Natural killer cell (primary cell): ENCODE measurements at regions not wholly inside any gene's neighbourhood (a gene's known extent, or its start where the extent isn't known, plus 50 kb on each side); places are given as distances from the start of the nearest gene placed in this dataset.

Source experiments
- ATAC-seq, 3 donors: fragments of 150-1000 bp in 2 of 3; fragments of 200-7000 bp in 1 of 3; cut with Tn5 transposase; 1 replicate in 1 of 3; 2 replicates in 2 of 3; pipeline ENCODE4 v1.10.0; 2021; ENCODE audit warnings: mild to moderate bottlenecking in 2 of 3, moderate library complexity in 2 of 3
- DNase-seq, 2 donors: peaks; one replicate each; pipeline versions ENCODE4 v3.0.0 to v3.0.0-alpha.2; 2013 to 2021; ENCODE audit warnings: mixed read lengths in 1 of 2
- H3K27ac ChIP-seq: one replicate; pipeline ENCODE4 v1.5.1; 2013; ENCODE audit warnings: mild to moderate bottlenecking, low read length
- H3K27me3 ChIP-seq: one replicate; pipeline ENCODE4 v1.6.1; 2013; ENCODE audit warnings: low read length; ENCODE audit not compliant: control insufficient read depth, insufficient read depth
- H3K36me3 ChIP-seq: one replicate; pipeline ENCODE4 v1.6.1; 2013; ENCODE audit warnings: low read length; ENCODE audit not compliant: control insufficient read depth, insufficient read depth
- H3K4me1 ChIP-seq: one replicate; pipeline ENCODE4 v1.6.1; 2013; ENCODE audit warnings: low read length; ENCODE audit not compliant: control insufficient read depth, insufficient read depth
- H3K4me3 ChIP-seq: one replicate; pipeline ENCODE4 v1.5.1; 2013; ENCODE audit warnings: low read length
- H3K9me3 ChIP-seq: one replicate; pipeline ENCODE4 v1.6.1; 2013; ENCODE audit warnings: low read length; ENCODE audit not compliant: control insufficient read depth, insufficient read depth
- H3K27ac Mint-ChIP-seq, 2 donors: one replicate each; pipeline ENCODE4 v1.8.0; 2022; ENCODE audit warnings: mild to moderate bottlenecking in 2 of 2, mixed read lengths in 2 of 2, moderate library complexity in 1 of 2
- H3K27me3 Mint-ChIP-seq, 2 donors: one replicate each; pipeline ENCODE4 v1.8.0; 2022; ENCODE audit warnings: low read depth in 2 of 2, mixed read lengths in 2 of 2
- H3K36me3 Mint-ChIP-seq: one replicate; pipeline ENCODE4 v1.8.0; 2022; ENCODE audit warnings: mixed read lengths
- H3K4me1 Mint-ChIP-seq, 2 donors: one replicate each; pipeline ENCODE4 v1.8.0; 2022; ENCODE audit warnings: mixed read lengths in 2 of 2
- H3K4me3 Mint-ChIP-seq: one replicate; pipeline ENCODE4 v1.8.0; 2022; ENCODE audit warnings: mild to moderate bottlenecking, moderate library complexity, mixed read lengths
- H3K9me3 Mint-ChIP-seq, 2 donors: one replicate each; pipeline ENCODE4 v1.8.0; 2022; ENCODE audit warnings: mixed read lengths in 2 of 2
- WGBS: methylation state at CpG from one replicate; pipeline ENCODE4 v1.1.7; 2013; ENCODE audit warnings: missing lambda C conversion rate; ENCODE audit not compliant: insufficient coverage; 5-methylcytosine and 5-hydroxymethylcytosine counted together
- intact Hi-C: fragments of 100-400 bp; cut with micrococcal nuclease; formaldehyde crosslinking; loops from one replicate; pipeline ENCODE4 v1.14.2; 2022
- TF ChIP-seq, protein P1 (sequence below): fragments of 200-600 bp; IDR thresholded peaks from one replicate; pipeline ENCODE4 v1.8.0; 2022; ENCODE audit warnings: antibody characterized with exemption

DNA sequence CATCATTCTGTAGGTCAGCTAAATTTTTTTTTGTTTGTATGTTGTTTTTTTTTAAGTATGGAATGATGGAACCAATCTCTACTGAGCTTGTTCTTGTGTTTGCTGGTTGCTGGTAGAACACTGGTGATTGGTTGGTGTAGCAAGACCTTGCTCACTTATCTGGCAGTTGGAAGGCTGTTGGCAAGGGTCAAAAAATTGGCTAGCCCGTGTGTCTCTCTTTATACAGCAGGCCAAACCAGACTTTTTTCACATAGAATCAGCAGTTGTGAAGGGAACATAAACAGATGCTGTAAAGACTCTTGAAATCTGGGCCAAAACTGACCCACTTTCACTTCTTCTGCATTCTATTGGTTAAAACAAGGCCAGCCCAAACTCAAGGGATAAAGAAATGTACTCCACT, 2026.5 kb downstream of the LRRC4C start:
- WGBS = 50% methylated on average over 1 of the region's 1 CpG
- no peak for ATAC-seq
- TF ChIP-seq, protein P1, sequence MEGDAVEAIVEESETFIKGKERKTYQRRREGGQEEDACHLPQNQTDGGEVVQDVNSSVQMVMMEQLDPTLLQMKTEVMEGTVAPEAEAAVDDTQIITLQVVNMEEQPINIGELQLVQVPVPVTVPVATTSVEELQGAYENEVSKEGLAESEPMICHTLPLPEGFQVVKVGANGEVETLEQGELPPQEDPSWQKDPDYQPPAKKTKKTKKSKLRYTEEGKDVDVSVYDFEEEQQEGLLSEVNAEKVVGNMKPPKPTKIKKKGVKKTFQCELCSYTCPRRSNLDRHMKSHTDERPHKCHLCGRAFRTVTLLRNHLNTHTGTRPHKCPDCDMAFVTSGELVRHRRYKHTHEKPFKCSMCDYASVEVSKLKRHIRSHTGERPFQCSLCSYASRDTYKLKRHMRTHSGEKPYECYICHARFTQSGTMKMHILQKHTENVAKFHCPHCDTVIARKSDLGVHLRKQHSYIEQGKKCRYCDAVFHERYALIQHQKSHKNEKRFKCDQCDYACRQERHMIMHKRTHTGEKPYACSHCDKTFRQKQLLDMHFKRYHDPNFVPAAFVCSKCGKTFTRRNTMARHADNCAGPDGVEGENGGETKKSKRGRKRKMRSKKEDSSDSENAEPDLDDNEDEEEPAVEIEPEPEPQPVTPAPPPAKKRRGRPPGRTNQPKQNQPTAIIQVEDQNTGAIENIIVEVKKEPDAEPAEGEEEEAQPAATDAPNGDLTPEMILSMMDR = no peak
- H3K9me3 Mint-ChIP-seq = peaks cover 6 to 7% of the 10 kb centered on the region in 2 donors
- no peaks in the 10 kb centered on the region for H3K36me3 ChIP-seq
- no peaks in the 10 kb centered on the region for H3K27me3 Mint-ChIP-seq
- no peak overlapping the region for H3K4me3 Mint-ChIP-seq
- no peaks in the 10 kb centered on the region for H3K4me1 ChIP-seq
- no peaks in the 10 kb centered on the region for H3K4me1 Mint-ChIP-seq
- no peak for DNase-seq
- H3K36me3 Mint-ChIP-seq = no peaks in the 10 kb centered on the region
- H3K9me3 ChIP-seq = peaks cover 4% of the 10 kb centered on the region
- H3K4me3 ChIP-seq = no peak overlapping the region
- no peak overlapping the region for H3K27ac ChIP-seq
- H3K27me3 ChIP-seq = no peaks in the 10 kb centered on the region
- H3K27ac Mint-ChIP-seq = no peak overlapping the region
- intact Hi-C loops = no loop called here

DNA sequence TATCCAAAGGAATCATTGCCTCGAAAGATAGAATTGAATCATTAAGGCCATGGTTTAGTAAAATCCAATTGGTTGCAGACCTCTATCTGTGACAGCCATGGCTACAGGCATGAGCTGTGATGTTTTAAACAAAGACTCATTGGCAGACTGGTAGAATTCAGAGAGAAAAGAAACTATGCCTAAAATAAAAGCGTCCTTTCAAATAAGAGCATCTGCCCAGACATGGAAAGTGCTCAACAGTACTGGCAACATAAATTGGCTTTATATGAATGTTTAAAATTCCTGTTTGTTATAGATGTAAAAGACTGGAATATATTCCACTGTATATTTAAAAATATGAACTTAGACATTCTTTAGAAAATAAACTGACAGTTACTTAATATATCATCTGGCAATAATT, 2034.2 kb downstream of the LRRC4C start:
- Histone ChIP-seq H3K27ac (no peak overlapping the region), H3K9me3 (no peaks in the 10 kb centered on the region), H3K4me1 (no peaks in the 10 kb centered on the region), H3K4me3 (no peak overlapping the region), H3K27me3 (no peaks in the 10 kb centered on the region), H3K36me3 (no peaks in the 10 kb centered on the region)
- Mint-ChIP-seq H3K27ac (no peak overlapping the region), H3K4me3 (no peak overlapping the region), H3K27me3 (no peaks in the 10 kb centered on the region), H3K36me3 (no peaks in the 10 kb centered on the region), H3K4me1 (no peaks in the 10 kb centered on the region), H3K9me3 (peaks cover 3 to 8% of the 10 kb centered on the region in 2 donors)
- intact Hi-C loops = no loop called here
- WGBS = 94% methylated on average over 2 of the region's 2 CpGs
- ATAC-seq (no peak), DNase-seq (no peak)
- TF ChIP-seq, protein P1 = no peak

DNA sequence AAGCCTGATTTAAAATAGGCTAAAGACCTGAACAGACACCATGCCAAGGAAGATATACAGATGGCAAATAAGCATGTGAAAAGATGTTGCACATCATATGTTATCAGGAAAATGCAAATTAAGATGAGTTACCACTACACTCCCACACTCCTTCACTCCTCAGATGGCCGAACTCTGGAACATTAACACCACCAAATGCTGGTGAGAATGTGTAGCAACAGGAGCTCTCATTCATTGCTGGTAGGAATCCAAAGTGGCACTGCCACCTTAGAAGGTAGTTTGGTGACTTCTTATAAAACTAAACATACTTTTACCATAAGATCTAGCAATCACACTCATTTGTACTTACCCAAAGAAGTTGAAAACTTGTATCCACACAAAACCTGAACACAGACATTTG, 2047.3 kb downstream of the LRRC4C start:
- H3K4me1 ChIP-seq = no peaks in the 10 kb centered on the region
- Mint-ChIP-seq H3K36me3 (peaks cover 8% of the 10 kb centered on the region), H3K27me3 (no peaks in the 10 kb centered on the region), H3K27ac (no peak overlapping the region), H3K4me1 (no peaks in the 10 kb centered on the region), H3K4me3 (no peak overlapping the region), H3K9me3 (peaks cover 7 to 11% of the 10 kb centered on the region in 2 donors)
- H3K9me3 ChIP-seq = no peaks in the 10 kb centered on the region
- DNase-seq (no peak), ATAC-seq (no peak)
- H3K36me3 ChIP-seq = no peaks in the 10 kb centered on the region
- H3K27ac ChIP-seq = no peak overlapping the region
- no CpG with 5 or more reads among the region's 1 CpG for WGBS
- H3K27me3 ChIP-seq = no peaks in the 10 kb centered on the region
- H3K4me3 ChIP-seq = no peak overlapping the region
- intact Hi-C loops = no loop called here
- TF ChIP-seq, protein P1 = no peak

DNA sequence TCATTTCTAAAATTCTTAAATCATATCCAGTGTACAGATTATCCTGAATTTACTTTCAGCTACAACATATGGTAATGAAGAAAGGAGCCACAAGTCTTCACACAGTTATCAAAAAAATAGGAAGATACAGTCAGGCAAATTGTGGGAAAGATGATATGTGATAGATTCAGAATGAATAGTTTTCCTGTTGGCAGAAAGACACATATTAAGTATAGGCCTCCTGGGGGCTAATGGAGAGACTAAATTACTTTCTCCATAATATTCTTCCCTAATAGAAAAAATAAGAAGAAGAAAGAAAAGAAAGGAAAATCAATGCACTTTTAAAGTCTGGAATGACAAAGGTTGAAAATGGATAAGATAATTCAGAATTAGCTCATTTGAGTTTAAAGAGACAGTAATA, 2073.5 kb downstream of the LRRC4C start:
- Histone ChIP-seq H3K4me1 (no peaks in the 10 kb centered on the region), H3K27ac (no peak overlapping the region), H3K9me3 (no peaks in the 10 kb centered on the region), H3K4me3 (no peak overlapping the region), H3K27me3 (no peaks in the 10 kb centered on the region), H3K36me3 (no peaks in the 10 kb centered on the region)
- TF ChIP-seq, protein P1 = no peak
- H3K36me3 Mint-ChIP-seq = no peaks in the 10 kb centered on the region
- no peak overlapping the region for H3K4me3 Mint-ChIP-seq
- H3K9me3 Mint-ChIP-seq = peaks cover 0 to 4% of the 10 kb centered on the region in 2 donors
- intact Hi-C loops = no loop called here
- H3K27me3 Mint-ChIP-seq = no peaks in the 10 kb centered on the region
- H3K4me1 Mint-ChIP-seq = no peaks in the 10 kb centered on the region
- ATAC-seq (no peak), DNase-seq (no peak)
- H3K27ac Mint-ChIP-seq = no peak overlapping the region
